Kidney epithelial cell (primary cell): ENCODE measurements at regions not wholly inside any gene's neighbourhood (a gene's known extent, or its start where the extent isn't known, plus 50 kb on each side); places are given as distances from the start of the nearest gene placed in this dataset.

ENCODE experiments used
- DNase-seq: peaks from one replicate; pipeline ENCODE4 v3.0.0-alpha.2; 2010; ENCODE audit warnings: low read depth
- H3K27me3 ChIP-seq: 2 replicates; pipeline ENCODE4 v1.6.0; 2011; ENCODE audit warnings: low read length; ENCODE audit not compliant: control insufficient read depth, insufficient read depth
- H3K36me3 ChIP-seq: 2 replicates; pipeline ENCODE4 v1.5.1; 2011; ENCODE audit warnings: low read length; ENCODE audit not compliant: control insufficient read depth, insufficient read depth
- H3K4me3 ChIP-seq: 2 replicates; pipeline ENCODE4 v1.5.1; 2011; ENCODE audit warnings: low read depth, mild to moderate bottlenecking, control low read depth, low read length
- CTCF ChIP-seq: IDR thresholded peaks from 2 replicates; pipeline ENCODE4 v1.5.1; 2011; ENCODE audit warnings: mild to moderate bottlenecking, moderate library complexity, low read length, control low read depth, inconsistent platforms; ENCODE audit not compliant: insufficient read depth, poor library complexity, severe bottlenecking

GRCh38 chr2:238700506-238701340 lies 147.2 kb upstream of the TWIST2 start:
- TF ChIP-seq CTCF: no peak
- DNase-seq: no peak
- Histone ChIP-seq H3K27me3 (no peaks in the 10 kb centered on the region), H3K36me3 (no peaks in the 10 kb centered on the region), H3K4me3 (no peak overlapping the region)

GRCh38 chr2:238701341-238702206 lies 146.3 kb upstream of the TWIST2 start:
- no peaks in the 10 kb centered on the region for H3K27me3 ChIP-seq
- TF ChIP-seq CTCF: no peak
- H3K4me3 ChIP-seq: no peak overlapping the region
- no peaks in the 10 kb centered on the region for H3K36me3 ChIP-seq
- no peak for DNase-seq

GRCh38 chr2:238702276-238703052 lies 145.4 kb upstream of the TWIST2 start:
- H3K27me3 ChIP-seq: no peaks in the 10 kb centered on the region
- H3K36me3 ChIP-seq: no peaks in the 10 kb centered on the region
- no peak for DNase-seq
- H3K4me3 ChIP-seq: no peak overlapping the region
- no peak for TF ChIP-seq CTCF

GRCh38 chr2:238703053-238703415 lies 144.9 kb upstream of the TWIST2 start:
- no peak for TF ChIP-seq CTCF
- Histone ChIP-seq H3K36me3 (no peaks in the 10 kb centered on the region), H3K4me3 (no peak overlapping the region), H3K27me3 (no peaks in the 10 kb centered on the region)
- no peak for DNase-seq

GRCh38 chr2:238703436-238703835 lies 144.4 kb upstream of the TWIST2 start:
- DNase-seq: no peak
- no peaks in the 10 kb centered on the region for H3K36me3 ChIP-seq
- no peaks in the 10 kb centered on the region for H3K27me3 ChIP-seq
- no peak for TF ChIP-seq CTCF
- no peak overlapping the region for H3K4me3 ChIP-seq
